HCT116 (cell line): ENCODE measurements at regions not wholly inside any gene's neighbourhood (a gene's known extent, or its start where the extent isn't known, plus 50 kb on each side); places are given as distances from the start of the nearest gene placed in this dataset.

Experiments
- CEBPB ChIP-seq: IDR thresholded peaks from 2 replicates; pipeline ENCODE4 v1.6.1; 2012; ENCODE audit warnings: low read depth
- CTCF ChIP-seq, 3 experiments: fragments of 200-600 bp in 1 of 3; sonication (generic) in 1 of 3; IDR thresholded peaks in 2 of 3; conservative IDR thresholded peaks in 1 of 3; 2 replicates each; pipeline ENCODE4 v1.5.1; 2012 to 2017; ENCODE audit warnings: low read depth in 2 of 3, low read length in 2 of 3, antibody characterized with exemption in 1 of 3, borderline replicate concordance in 1 of 3, control low read depth in 1 of 3, mild to moderate bottlenecking in 1 of 3, mixed read lengths in 1 of 3, mixed run types in 1 of 3, moderate library complexity in 1 of 3; ENCODE audit not compliant: insufficient read depth in 1 of 3
- EZH2 ChIP-seq: fragments of 200-600 bp; sonication (generic); IDR thresholded peaks from 2 replicates; pipeline ENCODE4 v1.6.1; 2017; ENCODE audit warnings: antibody characterized with exemption, mixed run types
- POLR2A ChIP-seq: IDR thresholded peaks from 2 replicates; pipeline ENCODE4 v1.7.0; 2011; ENCODE audit warnings: borderline replicate concordance; ENCODE audit not compliant: insufficient read depth, insufficient read length; ENCODE audit errors: extremely low read depth
- POLR2AphosphoS5 ChIP-seq: IDR thresholded peaks from 2 replicates; pipeline ENCODE4 v1.6.1; 2011; ENCODE audit warnings: mild to moderate bottlenecking, low read depth, low read length, moderate library complexity
- RAD21 ChIP-seq: IDR thresholded peaks from 2 replicates; pipeline ENCODE4 v1.6.1; 2012; ENCODE audit warnings: low read depth, mild to moderate bottlenecking
- SIN3A ChIP-seq: IDR thresholded peaks from 2 replicates; pipeline ENCODE4 v1.6.1; 2012; ENCODE audit warnings: low read depth
- SP1 ChIP-seq: IDR thresholded peaks from 2 replicates; pipeline ENCODE4 v1.6.1; 2012; ENCODE audit warnings: low read depth
- TCF7L2 ChIP-seq: IDR thresholded peaks from 2 replicates; pipeline ENCODE4 v1.7.0; 2011; ENCODE audit warnings: borderline replicate concordance, inconsistent platforms; ENCODE audit not compliant: insufficient read depth, insufficient read length; ENCODE audit errors: extremely low read depth
- YY1 ChIP-seq: IDR thresholded peaks from 2 replicates; pipeline ENCODE4 v1.6.1; 2011; ENCODE audit warnings: low read length, low read depth, moderate library complexity, mild to moderate bottlenecking; ENCODE audit not compliant: insufficient replicate concordance; ENCODE audit errors: extremely low read depth
- ZBTB33 ChIP-seq: IDR thresholded peaks from 2 replicates; pipeline ENCODE4 v1.6.1; 2011; ENCODE audit warnings: mild to moderate bottlenecking, low read length, moderate library complexity; ENCODE audit not compliant: insufficient replicate concordance; ENCODE audit errors: extremely low read depth
- ZFX ChIP-seq: fragments of 450-650 bp; IDR thresholded peaks from 2 replicates; pipeline ENCODE4 v1.6.1; 2017
- ZNF274 ChIP-seq: fragments of 200-500 bp; sonication (Bioruptor generic); IDR thresholded peaks from 2 replicates; pipeline ENCODE4 v1.6.1; 2014; ENCODE audit warnings: mild to moderate bottlenecking, low read depth, low read length, inconsistent platforms

DNA sequence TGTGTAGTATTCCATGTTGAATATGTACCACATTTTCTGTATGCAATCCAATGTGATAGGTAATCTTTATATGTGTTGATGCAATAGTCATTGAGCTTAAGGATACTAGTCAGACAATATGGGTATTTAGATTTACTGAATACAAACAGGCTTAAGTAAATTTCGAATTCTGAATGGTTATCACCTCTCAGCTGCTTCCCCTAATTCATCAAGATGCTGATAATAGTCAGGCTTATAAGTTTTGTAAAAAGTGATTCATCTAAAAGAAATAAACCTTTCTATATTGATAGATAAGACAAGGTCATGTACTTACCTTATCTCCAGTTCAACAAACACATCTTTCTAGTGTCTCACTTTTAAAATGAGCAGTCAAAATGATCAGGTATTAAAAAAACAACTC, 205.5 kb downstream of the CASP12 start:
- TF ChIP-seq CTCF (IDR thresholded peaks at IDR 0.05 in 2 of 3, conservative IDR thresholded peaks at IDR 0.05 in 1 of 3; ENCODE audit: borderline replicate concordance in 1 of 3, insufficient read depth in 1 of 3, low read depth in 2 of 3, low read length in 2 of 3) = no peak
- TF ChIP-seq ZNF274 = no peak
- no peak for TF ChIP-seq TCF7L2
- no peak for TF ChIP-seq CEBPB
- no peak for TF ChIP-seq POLR2AphosphoS5
- no peak for TF ChIP-seq EZH2
- TF ChIP-seq SIN3A = no peak
- TF ChIP-seq YY1 = no peak
- TF ChIP-seq RAD21 = no peak
- TF ChIP-seq POLR2A = no peak
- TF ChIP-seq SP1 = no peak
- TF ChIP-seq ZFX = no peak
- TF ChIP-seq ZBTB33 = no peak
